SK-N-SH treated with all-trans-retinoic acid at 6 μM for 48 hours (cell line): ENCODE measurements at regions not wholly inside any gene's neighbourhood (a gene's known extent, or its start where the extent isn't known, plus 50 kb on each side); places are given as distances from the start of the nearest gene placed in this dataset.

Experiments
- RARB ChIP-seq: fragments of 250-450 bp; sonication (Bioruptor Pico); IDR thresholded peaks from 2 replicates; pipeline ENCODE4 v1.8.0; 2021; ENCODE audit warnings: mild to moderate bottlenecking, moderate library complexity
- TOX ChIP-seq: fragments of 250-450 bp; sonication (Bioruptor Pico); IDR thresholded peaks from 2 replicates; pipeline ENCODE4 v1.8.0; 2021; ENCODE audit warnings: mild to moderate bottlenecking, moderate library complexity, borderline replicate concordance
- TF ChIP-seq, protein P1 (sequence below): fragments of 250-450 bp; sonication (Bioruptor Pico); IDR thresholded peaks from 2 replicates; pipeline ENCODE4 v1.5.0; 2020; ENCODE audit warnings: mild to moderate bottlenecking, moderate library complexity

DNA sequence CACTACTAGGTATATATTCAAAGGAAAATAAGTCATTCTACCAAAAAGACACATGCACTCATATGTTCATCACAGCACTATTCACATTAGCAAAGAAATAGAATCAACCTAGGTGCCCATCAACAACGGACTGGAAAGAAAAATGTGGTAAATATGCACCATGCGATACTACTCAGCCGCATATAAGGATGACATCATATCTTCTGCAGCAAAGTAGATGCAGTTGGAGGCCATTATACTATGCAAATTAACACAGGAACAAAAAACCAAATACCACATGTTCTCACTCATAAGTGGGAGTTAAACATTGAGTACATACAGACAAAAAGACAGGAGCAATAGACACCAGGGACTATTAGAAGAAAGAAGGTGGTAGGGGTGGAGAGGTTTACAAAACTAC, 412.1 kb upstream of the CWC22 start:
- TF ChIP-seq RARB (CRISPR knock-in tag), result no peak
- no peak for TF ChIP-seq TOX (CRISPR knock-in tag)
- TF ChIP-seq, protein P1, sequence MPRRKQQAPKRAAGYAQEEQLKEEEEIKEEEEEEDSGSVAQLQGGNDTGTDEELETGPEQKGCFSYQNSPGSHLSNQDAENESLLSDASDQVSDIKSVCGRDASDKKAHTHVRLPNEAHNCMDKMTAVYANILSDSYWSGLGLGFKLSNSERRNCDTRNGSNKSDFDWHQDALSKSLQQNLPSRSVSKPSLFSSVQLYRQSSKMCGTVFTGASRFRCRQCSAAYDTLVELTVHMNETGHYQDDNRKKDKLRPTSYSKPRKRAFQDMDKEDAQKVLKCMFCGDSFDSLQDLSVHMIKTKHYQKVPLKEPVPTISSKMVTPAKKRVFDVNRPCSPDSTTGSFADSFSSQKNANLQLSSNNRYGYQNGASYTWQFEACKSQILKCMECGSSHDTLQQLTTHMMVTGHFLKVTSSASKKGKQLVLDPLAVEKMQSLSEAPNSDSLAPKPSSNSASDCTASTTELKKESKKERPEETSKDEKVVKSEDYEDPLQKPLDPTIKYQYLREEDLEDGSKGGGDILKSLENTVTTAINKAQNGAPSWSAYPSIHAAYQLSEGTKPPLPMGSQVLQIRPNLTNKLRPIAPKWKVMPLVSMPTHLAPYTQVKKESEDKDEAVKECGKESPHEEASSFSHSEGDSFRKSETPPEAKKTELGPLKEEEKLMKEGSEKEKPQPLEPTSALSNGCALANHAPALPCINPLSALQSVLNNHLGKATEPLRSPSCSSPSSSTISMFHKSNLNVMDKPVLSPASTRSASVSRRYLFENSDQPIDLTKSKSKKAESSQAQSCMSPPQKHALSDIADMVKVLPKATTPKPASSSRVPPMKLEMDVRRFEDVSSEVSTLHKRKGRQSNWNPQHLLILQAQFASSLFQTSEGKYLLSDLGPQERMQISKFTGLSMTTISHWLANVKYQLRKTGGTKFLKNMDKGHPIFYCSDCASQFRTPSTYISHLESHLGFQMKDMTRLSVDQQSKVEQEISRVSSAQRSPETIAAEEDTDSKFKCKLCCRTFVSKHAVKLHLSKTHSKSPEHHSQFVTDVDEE, result no peak
